Psoas muscle (tissue), 7 donors: ENCODE measurements at regions not wholly inside any gene's neighbourhood (a gene's known extent, or its start where the extent isn't known, plus 50 kb on each side); places are given as distances from the start of the nearest gene placed in this dataset.

Experiments used
- ATAC-seq, 4 donors: fragments of 200-7000 bp; cut with Tn5 transposase; one replicate each; pipeline ENCODE4 v1.9.1; 2020; ENCODE audit warnings: moderate library complexity in 3 of 4, mild to moderate bottlenecking in 2 of 4
- DNase-seq, 2 donors: peaks; one replicate each; pipeline ENCODE4 v3.0.0-alpha.2; 2020
- H3K27ac ChIP-seq: fragments of 200-600 bp; one replicate; pipeline ENCODE4 v1.8.0; 2022
- H3K27me3 ChIP-seq, 3 donors: fragments of 200-600 bp in 1 of 3; one replicate each; pipeline versions ENCODE4 v1.6.1 to v1.8.0; 2013 to 2022; ENCODE audit warnings: low read length in 2 of 3, mild to moderate bottlenecking in 2 of 3, moderate library complexity in 1 of 3; ENCODE audit not compliant: insufficient read depth in 3 of 3
- H3K36me3 ChIP-seq, 2 donors: fragments of 200-600 bp in 1 of 2; one replicate each; pipeline versions ENCODE4 v1.6.1 to v1.8.0; 2013 to 2022; ENCODE audit warnings: low read depth in 1 of 2, mild to moderate bottlenecking in 1 of 2, moderate library complexity in 1 of 2; ENCODE audit not compliant: insufficient read depth in 1 of 2
- H3K4me1 ChIP-seq: fragments of 200-600 bp; one replicate; pipeline ENCODE4 v1.8.0; 2022
- H3K4me3 ChIP-seq: fragments of 200-600 bp; one replicate; pipeline ENCODE4 v1.8.0; 2022; ENCODE audit warnings: mild to moderate bottlenecking
- H3K9me3 ChIP-seq: fragments of 200-600 bp; one replicate; pipeline ENCODE4 v1.8.0; 2022
- WGBS, 3 donors: extraction: QIAGEN DNeasy Blood & Tissue Kit; methylation state at CpG; one replicate each; pipeline versions ENCODE4 v1.1.6 to v1.1.7; 2013; 5-methylcytosine and 5-hydroxymethylcytosine counted together
- intact Hi-C, 2 donors: fragments of 100-400 bp; cut with DNase I; formaldehyde crosslinking; loops; one replicate each; pipeline versions ENCODE4 v1.11.0 to v1.14.2; 2022
- TF ChIP-seq, protein P1 (sequence below): fragments of 200-600 bp; IDR thresholded peaks from one replicate; pipeline ENCODE4 v1.8.0; 2022; ENCODE audit warnings: antibody characterized with exemption
- donor health status: healthy with polysubstance abuse.
- donor health status: DM: no; HTN: no; CAD: no; lungs with moderate emphysema.
- donor health status: Bipolar disorder and iron deficiency.
- donor health status: healthy.
- donor health status: DM: yes; HTN: yes; CAD: no.
- donor health status: DM: no; HTN: no; CAD: no.
- donor health status: DM: yes; HTN: yes; CAD: no.

DNA sequence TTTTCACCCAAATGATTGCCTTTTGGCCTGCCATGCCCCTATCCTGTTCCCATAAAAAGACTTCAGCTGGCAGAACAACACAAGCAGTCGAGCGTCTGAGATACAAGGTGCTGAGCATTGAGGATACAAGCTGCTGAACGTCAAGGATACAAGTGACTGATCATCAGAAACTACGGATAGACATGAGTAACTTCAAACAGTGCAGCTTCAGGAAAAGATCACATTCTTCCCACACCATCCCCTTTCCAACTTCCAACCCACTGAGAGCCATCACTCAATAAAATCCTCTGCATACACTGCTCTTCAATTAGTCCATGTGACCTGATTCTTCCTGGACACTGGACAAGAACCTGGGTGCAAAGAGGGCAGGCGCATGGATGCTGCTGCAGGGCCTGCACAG, 1198.9 kb downstream of the ROBO2 start:
- no peaks in the 10 kb centered on the region for H3K27me3 ChIP-seq
- TF ChIP-seq, protein P1, sequence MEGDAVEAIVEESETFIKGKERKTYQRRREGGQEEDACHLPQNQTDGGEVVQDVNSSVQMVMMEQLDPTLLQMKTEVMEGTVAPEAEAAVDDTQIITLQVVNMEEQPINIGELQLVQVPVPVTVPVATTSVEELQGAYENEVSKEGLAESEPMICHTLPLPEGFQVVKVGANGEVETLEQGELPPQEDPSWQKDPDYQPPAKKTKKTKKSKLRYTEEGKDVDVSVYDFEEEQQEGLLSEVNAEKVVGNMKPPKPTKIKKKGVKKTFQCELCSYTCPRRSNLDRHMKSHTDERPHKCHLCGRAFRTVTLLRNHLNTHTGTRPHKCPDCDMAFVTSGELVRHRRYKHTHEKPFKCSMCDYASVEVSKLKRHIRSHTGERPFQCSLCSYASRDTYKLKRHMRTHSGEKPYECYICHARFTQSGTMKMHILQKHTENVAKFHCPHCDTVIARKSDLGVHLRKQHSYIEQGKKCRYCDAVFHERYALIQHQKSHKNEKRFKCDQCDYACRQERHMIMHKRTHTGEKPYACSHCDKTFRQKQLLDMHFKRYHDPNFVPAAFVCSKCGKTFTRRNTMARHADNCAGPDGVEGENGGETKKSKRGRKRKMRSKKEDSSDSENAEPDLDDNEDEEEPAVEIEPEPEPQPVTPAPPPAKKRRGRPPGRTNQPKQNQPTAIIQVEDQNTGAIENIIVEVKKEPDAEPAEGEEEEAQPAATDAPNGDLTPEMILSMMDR, result no peak
- intact Hi-C loops, result no loop called here
- WGBS, 3 donors, result 36 to 54% (median 40%) methylated on average over 5 of the region's 5 CpGs
- peaks cover 6% of the 10 kb centered on the region for H3K9me3 ChIP-seq
- no peak for DNase-seq
- ATAC-seq, result no peak
- H3K27ac ChIP-seq, result no peak overlapping the region
- H3K36me3 ChIP-seq, result no peaks in the 10 kb centered on the region
- no peaks in the 10 kb centered on the region for H3K4me1 ChIP-seq
- H3K4me3 ChIP-seq, result no peak overlapping the region

DNA sequence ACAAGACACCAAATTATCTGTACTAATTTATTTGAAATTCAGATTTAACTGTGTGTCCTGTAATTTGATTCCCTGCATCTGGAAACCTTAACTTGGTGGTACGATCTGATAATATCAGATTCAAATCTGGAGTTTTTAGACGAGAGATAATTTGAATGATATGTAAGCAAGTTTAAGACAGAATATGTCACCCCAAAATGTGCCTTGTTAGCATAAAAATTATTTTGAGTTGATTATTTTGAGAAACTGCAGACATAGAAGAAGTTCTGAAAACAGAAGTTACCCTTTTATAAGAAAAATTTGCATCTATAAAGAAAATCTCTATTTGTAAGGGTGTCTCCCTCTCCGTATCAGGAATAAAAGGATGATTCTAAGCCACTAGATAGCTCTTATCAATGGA, 1202.8 kb downstream of the ROBO2 start:
- intact Hi-C loops, result no loop called here
- no peaks in the 10 kb centered on the region for H3K4me1 ChIP-seq
- 67 to 76% (median 67%) methylated on average over 3 of the region's 3 CpGs for WGBS, 3 donors
- TF ChIP-seq, protein P1, result no peak
- H3K4me3 ChIP-seq, result no peak overlapping the region
- no peak overlapping the region for H3K27ac ChIP-seq
- H3K9me3 ChIP-seq, result peaks cover 6% of the 10 kb centered on the region
- no peak for DNase-seq
- H3K36me3 ChIP-seq, result no peaks in the 10 kb centered on the region
- H3K27me3 ChIP-seq, result no peaks in the 10 kb centered on the region
- ATAC-seq, result no peak

DNA sequence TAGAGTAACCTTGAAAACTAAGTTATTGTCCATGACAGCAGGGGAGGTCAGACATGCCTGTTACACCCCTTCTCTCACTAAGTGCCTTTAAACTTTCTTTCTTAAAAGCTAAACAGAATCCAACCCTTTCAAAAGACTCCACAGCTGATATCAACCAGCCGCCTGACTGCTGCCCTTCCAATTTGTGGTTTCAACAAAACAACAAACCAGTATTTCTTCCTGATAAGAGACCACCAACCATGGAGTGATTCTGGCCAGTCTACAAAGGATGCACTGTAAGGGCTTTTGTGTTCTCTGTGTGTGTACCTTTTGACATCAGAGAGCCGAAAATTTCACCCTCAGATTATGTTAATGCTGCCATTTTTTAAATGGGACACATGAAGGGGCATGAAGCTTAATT, 1204.2 kb downstream of the ROBO2 start:
- 87 to 89% (median 87%) methylated on average over 2 of the region's 2 CpGs for WGBS, 3 donors
- H3K9me3 ChIP-seq, result peaks cover 6% of the 10 kb centered on the region
- H3K36me3 ChIP-seq, result no peaks in the 10 kb centered on the region
- ATAC-seq, result no peak
- H3K27me3 ChIP-seq, result no peaks in the 10 kb centered on the region
- no peak for DNase-seq
- TF ChIP-seq, protein P1, result no peak
- no peak overlapping the region for H3K4me3 ChIP-seq
- H3K4me1 ChIP-seq, result no peaks in the 10 kb centered on the region
- intact Hi-C loops, result no loop called here
- H3K27ac ChIP-seq, result no peak overlapping the region

DNA sequence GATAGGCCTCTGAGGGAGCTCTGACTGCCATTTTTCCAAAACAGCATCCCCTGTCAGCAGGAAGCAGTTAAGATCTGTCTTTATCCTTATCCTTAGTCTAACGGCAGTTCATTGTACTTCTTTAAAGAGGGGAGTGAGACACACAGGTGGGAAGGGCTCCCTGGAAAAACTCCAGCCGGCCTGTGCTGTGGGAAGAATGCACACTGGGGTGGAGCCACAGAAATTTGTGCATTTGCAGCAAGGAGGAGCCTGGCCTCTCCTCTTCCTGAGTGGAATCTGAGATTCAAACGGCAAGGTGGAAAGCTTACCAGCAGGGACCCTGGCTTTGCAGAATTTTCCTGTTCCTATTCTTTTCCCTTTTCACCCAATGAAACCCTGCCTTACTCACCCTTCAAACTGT, 1209.4 kb downstream of the ROBO2 start:
- ATAC-seq (no peak), DNase-seq (no peak)
- TF ChIP-seq, protein P1, result no peak
- no peak overlapping the region for H3K27ac ChIP-seq
- H3K9me3 ChIP-seq, result no peaks in the 10 kb centered on the region
- H3K4me1 ChIP-seq, result no peaks in the 10 kb centered on the region
- H3K4me3 ChIP-seq, result no peak overlapping the region
- H3K27me3 ChIP-seq, result no peaks in the 10 kb centered on the region
- 11 to 30% (median 17%) methylated on average over 3 of the region's 3 CpGs for WGBS, 3 donors
- intact Hi-C loops, result no loop called here
- H3K36me3 ChIP-seq, result no peaks in the 10 kb centered on the region

DNA sequence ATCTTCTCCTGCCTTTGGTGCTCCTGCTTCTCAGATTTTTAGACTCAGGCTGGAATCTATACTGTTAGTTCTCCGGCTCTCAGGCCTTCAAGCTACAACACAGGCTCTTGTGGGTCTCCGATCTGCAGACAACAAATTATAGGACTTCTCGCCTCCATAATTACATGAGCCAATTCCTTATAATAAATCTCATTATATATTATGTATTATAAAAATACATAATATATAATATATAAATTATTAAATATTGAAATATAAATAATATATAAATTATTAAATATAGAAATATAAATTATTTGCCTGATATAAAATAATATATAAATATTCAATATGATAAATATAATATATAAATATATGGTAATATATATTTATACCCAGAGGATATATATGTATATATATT, 1214.0 kb downstream of the ROBO2 start:
- no peak overlapping the region for H3K4me3 ChIP-seq
- TF ChIP-seq, protein P1, result no peak
- ATAC-seq (no peak), DNase-seq (no peak)
- H3K36me3 ChIP-seq, result no peaks in the 10 kb centered on the region
- 92 to 100% (median 94%) methylated on average over 3 of the region's 3 CpGs for WGBS, 3 donors
- no peak overlapping the region for H3K27ac ChIP-seq
- intact Hi-C loops, result no loop called here
- no peaks in the 10 kb centered on the region for H3K4me1 ChIP-seq
- H3K27me3 ChIP-seq, result no peaks in the 10 kb centered on the region
- no peaks in the 10 kb centered on the region for H3K9me3 ChIP-seq
